Skin epidermis (tissue), 12 donors: ENCODE measurements at regions not wholly inside any gene's neighbourhood (a gene's known extent, or its start where the extent isn't known, plus 50 kb on each side); places are given as distances from the start of the nearest gene placed in this dataset.

Experiments used
- H3K27ac ChIP-seq, 21 experiments: fragments of 200-600 bp; sonication (generic) in 11 of 21; one replicate each; pipeline ENCODE4 v1.5.0; 2020; ENCODE audit warnings: mild to moderate bottlenecking in 3 of 21, inconsistent platforms in 2 of 21, moderate library complexity in 2 of 21
- H3K4me3 ChIP-seq, 7 experiments: fragments of 200-600 bp; sonication (generic) in 2 of 7; one replicate each; pipeline ENCODE4 v1.5.0; 2020; ENCODE audit warnings: inconsistent platforms in 2 of 7, mild to moderate bottlenecking in 2 of 7, moderate library complexity in 1 of 7

- Histone ChIP-seq H3K4me3 (no peak overlapping the region), H3K27ac (no peak overlapping the region)
These were observed 383.8 kb downstream of the NOVA1 start for GRCh38 chr14:26213846-26214575.

DNA sequence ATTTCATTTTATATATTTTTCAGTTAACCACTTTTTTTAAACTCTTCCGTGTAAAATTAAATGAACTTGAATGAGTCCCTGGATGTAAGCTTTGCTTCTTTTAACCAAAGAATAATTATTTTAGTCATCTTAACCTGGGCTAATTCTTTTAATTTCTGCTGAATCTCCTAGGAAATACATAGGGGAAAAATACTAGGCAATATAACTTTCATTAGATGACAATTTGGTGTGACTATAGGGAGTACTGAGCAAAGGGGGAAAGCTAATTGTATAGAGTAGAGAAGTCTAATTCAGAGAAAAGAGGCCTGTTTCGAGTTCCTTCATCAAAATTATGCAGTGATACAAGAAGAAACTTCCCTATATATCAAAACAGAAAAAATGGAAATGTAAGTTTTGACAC is 388.1 kb downstream of the NOVA1 start:
- no peak overlapping the region for H3K27ac ChIP-seq
- H3K4me3 ChIP-seq, result no peak overlapping the region

DNA sequence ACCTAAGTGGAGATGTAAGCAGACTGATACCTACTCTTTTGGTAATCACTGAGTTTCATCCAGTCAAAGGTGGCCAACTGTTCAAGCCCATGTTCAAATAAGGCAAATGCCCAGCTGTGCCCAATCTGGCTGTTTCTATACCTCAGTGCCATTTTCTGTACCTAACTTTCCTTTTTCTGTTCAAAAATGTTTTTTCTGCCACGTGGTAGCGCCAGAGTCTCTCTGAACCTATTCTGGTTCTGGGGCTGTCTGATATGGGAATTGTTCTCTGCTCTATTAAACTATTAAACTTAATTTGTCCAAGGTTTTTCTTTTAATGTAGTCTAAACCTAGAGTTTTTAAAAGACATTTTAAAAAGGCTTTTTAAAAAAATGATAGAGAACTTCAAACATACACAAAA is 391.2 kb downstream of the NOVA1 start:
- Histone ChIP-seq H3K4me3 (no peak overlapping the region), H3K27ac (no peak overlapping the region)

DNA sequence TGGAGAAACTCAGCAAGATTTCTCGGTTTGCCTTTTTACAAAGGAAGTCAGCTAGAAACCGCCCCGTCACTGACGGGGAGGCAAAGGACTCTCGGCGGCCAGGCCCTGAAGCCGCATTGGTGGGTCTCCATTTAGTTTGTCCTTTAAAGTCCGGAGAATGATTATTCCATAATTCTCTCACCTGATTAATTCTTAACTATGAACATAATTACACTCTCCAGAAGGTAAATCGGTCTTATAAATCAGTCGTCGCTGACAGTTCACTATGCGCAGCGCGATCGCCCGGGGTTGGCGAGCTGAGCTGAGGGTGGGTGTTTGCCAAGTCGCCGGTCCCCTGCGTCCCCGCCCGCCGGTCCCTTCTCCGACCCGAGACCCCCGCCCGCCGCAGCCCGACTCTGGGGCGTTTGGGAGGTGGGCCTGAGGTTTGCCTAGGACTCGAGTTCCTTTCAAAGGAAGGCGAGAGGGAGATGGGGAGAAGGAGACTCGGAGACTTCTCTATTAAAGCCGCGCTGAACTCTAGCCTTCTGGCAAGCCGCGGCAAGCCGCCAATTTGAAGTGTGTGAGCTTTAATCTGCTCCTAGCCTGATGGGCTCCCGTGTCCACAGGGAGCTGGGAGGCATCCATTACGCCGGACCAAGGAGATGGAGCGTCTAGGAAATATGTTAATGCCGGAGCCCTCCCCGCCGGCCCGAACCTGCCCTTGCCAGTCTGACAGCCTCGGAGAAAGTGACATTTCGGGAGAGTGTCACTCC is 392.9 kb downstream of the NOVA1 start:
- Histone ChIP-seq H3K27ac (peak overlapping the region in 2 of 21 experiments; percentile 63 to 65), H3K4me3 (peak overlapping the region in 3 of 7 experiments; percentile 11 to 35 (median 14))

GRCh38 chr14:26204366-26204727 is 393.5 kb downstream of the NOVA1 start:
- Histone ChIP-seq H3K4me3 (peak overlapping the region in 1 of 7 experiments; percentile 35), H3K27ac (peak overlapping the region in 1 of 21 experiments; percentile 63)

GRCh38 chr14:26200687-26201086 is 397.1 kb downstream of the NOVA1 start:
- Histone ChIP-seq H3K4me3 (no peak overlapping the region), H3K27ac (no peak overlapping the region)

GRCh38 chr14:26199590-26200370 is 398.1 kb downstream of the NOVA1 start:
- Histone ChIP-seq H3K27ac (no peak overlapping the region), H3K4me3 (no peak overlapping the region)

DNA sequence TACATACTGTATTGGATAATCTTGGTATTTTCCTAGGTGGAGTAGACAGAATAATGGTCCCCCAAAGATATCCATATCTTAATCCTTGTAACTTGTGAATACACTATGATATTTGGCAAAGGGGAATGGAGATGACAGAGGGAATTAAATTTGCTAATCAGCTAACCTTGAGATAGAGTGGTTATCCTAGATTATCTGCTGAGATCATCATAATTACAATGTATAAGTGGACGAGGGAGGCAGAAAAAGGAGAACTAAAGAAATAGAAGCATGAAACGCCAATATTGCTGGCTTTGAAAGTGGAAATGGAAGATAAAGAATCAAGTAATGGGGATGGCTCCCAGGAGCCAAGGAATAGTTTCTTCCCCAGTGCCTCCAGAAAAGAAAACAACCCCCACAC is 398.7 kb downstream of the NOVA1 start:
- no peak overlapping the region for H3K4me3 ChIP-seq

DNA sequence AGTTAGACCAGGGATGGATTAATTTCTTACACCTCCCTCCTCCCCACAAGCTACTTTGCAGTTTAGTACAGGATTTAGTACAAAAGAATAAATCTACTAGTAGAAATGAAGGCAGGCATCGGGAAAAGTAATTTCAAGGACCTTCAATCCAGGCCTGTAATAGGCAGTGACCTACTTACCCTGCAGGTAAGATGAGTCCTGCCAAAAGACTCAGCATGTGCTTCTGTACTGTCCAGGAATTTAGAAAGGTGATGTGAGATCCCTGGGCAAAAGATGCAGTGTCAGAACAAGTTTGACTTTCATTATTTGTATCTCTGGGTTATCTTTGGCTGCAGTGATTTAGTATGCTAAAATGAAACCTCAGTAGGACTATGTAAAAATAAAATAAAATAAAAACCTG is 403.0 kb downstream of the NOVA1 start:
- Histone ChIP-seq H3K27ac (no peak overlapping the region), H3K4me3 (no peak overlapping the region)

More for the DNA sequence above, 398.7 kb downstream of the NOVA1 start:
- no peak overlapping the region for H3K27ac ChIP-seq

- no peak overlapping the region for H3K27ac ChIP-seq
- no peak overlapping the region for H3K4me3 ChIP-seq
These were observed 406.2 kb downstream of the NOVA1 start for GRCh38 chr14:26191671-26192070.

DNA sequence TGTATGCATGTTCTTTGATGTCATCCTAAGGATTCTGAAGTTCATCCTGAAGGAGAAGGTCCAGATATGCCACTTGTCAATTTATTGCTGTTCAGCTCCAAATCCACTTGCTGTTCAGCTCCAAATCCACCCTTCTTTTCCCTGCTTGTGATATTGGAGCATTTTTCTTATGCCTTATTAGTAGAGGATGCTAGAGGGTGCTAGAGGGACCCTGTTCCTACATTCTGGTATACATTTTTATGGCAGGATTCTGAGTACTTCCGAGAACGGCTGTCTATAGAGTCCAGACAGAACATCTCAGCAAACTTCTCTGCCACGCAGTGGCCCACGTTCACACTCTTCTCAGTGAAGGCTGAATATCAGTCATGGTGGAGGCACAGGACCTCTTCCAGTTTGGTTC is 406.7 kb downstream of the NOVA1 start:
- H3K4me3 ChIP-seq, result no peak overlapping the region
- H3K27ac ChIP-seq, result no peak overlapping the region

DNA sequence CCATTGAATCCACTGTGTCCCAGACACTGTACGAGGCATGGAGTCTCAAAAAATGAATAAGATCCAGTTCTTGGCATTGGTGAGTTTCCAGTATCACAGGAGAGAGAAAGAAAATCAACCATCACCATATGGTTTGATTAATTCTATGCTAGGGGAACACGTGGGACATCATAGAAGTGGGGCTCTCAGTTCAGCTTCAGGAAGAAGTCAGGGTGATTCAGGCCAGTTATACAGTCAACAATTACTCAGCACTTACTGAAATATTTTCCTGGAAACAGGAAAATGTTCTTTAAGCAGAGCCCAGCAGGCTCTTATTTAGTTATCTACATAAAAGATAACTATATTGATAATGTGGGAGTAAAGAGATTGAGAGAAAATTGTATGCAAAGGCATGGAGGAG is 407.2 kb downstream of the NOVA1 start:
- Histone ChIP-seq H3K4me3 (no peak overlapping the region), H3K27ac (no peak overlapping the region)

DNA sequence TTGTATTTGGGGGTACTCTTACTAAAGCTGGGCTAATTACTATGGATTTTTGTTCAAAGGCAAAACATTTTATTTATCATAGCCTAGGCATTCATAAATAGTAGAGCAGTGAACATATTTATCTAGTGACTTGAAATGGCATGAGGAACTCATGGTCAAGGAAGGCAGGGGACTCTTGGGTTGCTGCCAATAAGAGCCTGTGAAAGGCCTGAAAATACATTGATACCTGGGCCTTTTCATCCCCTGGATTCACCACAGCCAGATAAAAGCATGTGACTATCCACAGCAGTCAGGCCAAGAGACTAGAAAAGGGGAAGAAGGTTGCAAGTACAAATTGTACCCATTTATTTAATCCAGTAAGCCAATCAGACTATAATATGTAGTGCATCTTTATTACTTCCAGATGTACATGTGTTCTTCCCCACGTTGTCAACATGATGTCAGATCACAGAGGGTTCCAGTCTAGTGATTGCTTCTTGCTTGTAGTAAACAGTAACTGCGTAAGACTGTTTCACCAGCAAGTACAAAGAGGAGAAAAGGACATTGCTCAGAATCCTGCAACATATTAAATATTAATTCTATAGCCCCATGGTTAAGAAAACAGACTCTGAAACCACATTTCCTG is 409.7 kb downstream of the NOVA1 start:
- Histone ChIP-seq H3K27ac (no peak overlapping the region), H3K4me3 (no peak overlapping the region)

DNA sequence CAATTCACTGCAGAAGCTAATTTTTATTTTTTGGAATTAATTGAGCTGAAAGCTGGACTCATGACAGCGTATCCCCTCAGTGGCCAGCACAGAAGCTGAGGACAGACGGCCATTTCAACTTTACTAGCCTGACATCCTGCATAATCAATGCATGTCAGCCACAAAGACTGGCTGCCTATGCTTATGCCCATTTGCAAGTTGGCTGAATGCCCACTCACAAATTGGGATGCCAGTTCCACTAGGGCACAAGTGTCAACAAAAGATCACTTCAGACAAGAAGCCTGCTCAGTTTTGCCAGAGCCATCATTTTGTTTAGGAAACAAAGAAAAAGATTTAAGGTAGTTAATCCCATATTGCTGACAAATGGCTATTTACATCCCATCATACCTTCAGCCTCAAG is 417.6 kb downstream of the NOVA1 start:
- no peak overlapping the region for H3K4me3 ChIP-seq
- H3K27ac ChIP-seq, result no peak overlapping the region

DNA sequence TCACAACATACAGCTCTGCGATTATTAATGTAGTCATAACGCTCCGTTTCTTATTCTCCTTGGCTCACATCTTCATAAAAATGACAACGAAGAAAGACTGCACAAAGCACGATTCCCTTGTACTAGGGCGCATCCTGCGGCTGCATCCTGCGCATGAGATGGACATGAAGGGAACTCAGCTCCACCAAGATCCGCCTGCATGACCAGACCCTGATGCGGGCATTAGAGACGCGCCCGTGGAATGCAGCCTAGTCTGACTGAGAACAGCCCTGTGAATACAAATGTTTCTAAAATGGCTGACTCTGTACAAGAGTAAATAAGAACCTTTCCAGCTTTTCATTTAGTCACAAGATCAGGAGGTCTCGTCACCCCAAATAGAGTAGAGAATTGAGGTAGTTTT is 422.2 kb downstream of the NOVA1 start:
- Histone ChIP-seq H3K4me3 (no peak overlapping the region), H3K27ac (no peak overlapping the region)

DNA sequence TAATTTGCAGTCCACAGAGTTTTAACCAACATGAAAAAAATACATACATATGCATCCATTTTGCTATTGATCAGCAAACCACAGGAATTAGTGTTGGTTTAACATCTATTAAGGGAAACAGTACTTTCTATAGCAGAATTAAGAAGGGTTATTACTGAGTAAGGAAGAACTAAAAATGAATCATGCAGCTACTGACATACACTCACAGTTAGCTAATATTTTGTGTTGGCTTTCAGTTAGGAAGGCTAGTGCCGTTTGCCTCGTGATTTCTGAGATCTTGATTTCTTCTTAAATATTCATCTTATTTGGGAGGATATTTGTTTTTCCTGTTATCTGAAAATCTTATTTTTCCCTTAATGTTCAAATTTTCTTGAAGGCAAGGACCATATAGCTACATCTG is 423.4 kb downstream of the NOVA1 start:
- no peak overlapping the region for H3K27ac ChIP-seq
- no peak overlapping the region for H3K4me3 ChIP-seq

- no peak overlapping the region for H3K27ac ChIP-seq
These were observed 424.2 kb downstream of the NOVA1 start for GRCh38 chr14:26173581-26174110.

DNA sequence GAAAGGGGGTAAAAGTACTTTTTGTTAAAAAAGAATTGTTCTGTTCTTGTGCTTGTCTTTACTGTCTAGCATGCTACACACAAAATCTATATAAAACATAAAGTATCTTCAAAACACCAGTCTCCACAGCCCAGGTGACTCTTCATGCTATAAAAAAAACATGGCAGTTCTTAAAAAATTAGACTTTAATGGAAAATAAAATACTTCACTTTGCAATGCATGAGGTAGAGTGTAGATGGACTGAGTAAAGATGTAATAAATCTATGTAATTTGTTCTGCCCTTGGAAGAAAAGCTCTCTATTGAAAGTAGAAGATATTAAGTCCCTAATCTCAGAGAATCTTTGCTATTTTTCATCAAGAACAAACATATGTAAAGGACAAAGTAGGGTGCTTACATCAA is 425.4 kb downstream of the NOVA1 start:
- H3K27ac ChIP-seq, result no peak overlapping the region
- no peak overlapping the region for H3K4me3 ChIP-seq

More at GRCh38 chr14:26173581-26174110, 424.2 kb downstream of the NOVA1 start:
- H3K4me3 ChIP-seq, result no peak overlapping the region

- no peak overlapping the region for H3K4me3 ChIP-seq
- no peak overlapping the region for H3K27ac ChIP-seq
These were observed 426.9 kb downstream of the NOVA1 start for GRCh38 chr14:26170885-26171284.

GRCh38 chr14:26163761-26164160 is 434.1 kb downstream of the NOVA1 start:
- H3K4me3 ChIP-seq, result no peak overlapping the region
- no peak overlapping the region for H3K27ac ChIP-seq
